Memory B cell (primary cell): ENCODE measurements at regions not wholly inside any gene's neighbourhood (a gene's known extent, or its start where the extent isn't known, plus 50 kb on each side); places are given as distances from the start of the nearest gene placed in this dataset.
"Not testable (repeated sequence)": the region's sequence is repeated elsewhere in the genome, so short reads cannot be mapped to it uniquely, and the experiment has no call there.

Source experiments
- ATAC-seq: fragments of 150-1000 bp; cut with Tn5 transposase; 2 replicates; pipeline ENCODE4 v1.10.0; 2021; ENCODE audit warnings: low read depth, mild to moderate bottlenecking, moderate library complexity
- DNase-seq, 2 donors: peaks; one replicate each; pipeline ENCODE4 v3.0.0; 2022; ENCODE audit warnings: low spot score in 2 of 2
- H3K27ac Mint-ChIP-seq: one replicate; pipeline ENCODE4 v1.8.0; 2022; ENCODE audit warnings: mild to moderate bottlenecking, moderate library complexity, mixed read lengths
- H3K27me3 Mint-ChIP-seq: one replicate; pipeline ENCODE4 v1.8.0; 2022; ENCODE audit warnings: mixed read lengths
- H3K36me3 Mint-ChIP-seq: one replicate; pipeline ENCODE4 v1.8.0; 2022; ENCODE audit warnings: mild to moderate bottlenecking, mixed read lengths
- H3K4me1 Mint-ChIP-seq: one replicate; pipeline ENCODE4 v1.8.0; 2022; ENCODE audit warnings: mixed read lengths
- H3K4me3 Mint-ChIP-seq: one replicate; pipeline ENCODE4 v1.8.0; 2022; ENCODE audit warnings: mild to moderate bottlenecking, moderate library complexity, mixed read lengths
- H3K9me3 Mint-ChIP-seq: one replicate; pipeline ENCODE4 v1.8.0; 2022; ENCODE audit warnings: mixed read lengths

GRCh38 chr2:39558906-39559305 lies 106.8 kb upstream of the TMEM178A start:
- Mint-ChIP-seq H3K4me3 (no peak overlapping the region), H3K4me1 (no peaks in the 10 kb centered on the region), H3K27ac (no peak overlapping the region), H3K27me3 (no peaks in the 10 kb centered on the region), H3K9me3 (peaks cover 13% of the 10 kb centered on the region), H3K36me3 (peaks cover 2% of the 10 kb centered on the region)
- no peak for ATAC-seq
- DNase-seq = no peak

GRCh38 chr2:39563572-39563971 lies 102.1 kb upstream of the TMEM178A start:
- Mint-ChIP-seq H3K4me3 (no peak overlapping the region), H3K36me3 (peaks cover 2% of the 10 kb centered on the region), H3K4me1 (no peaks in the 10 kb centered on the region), H3K27ac (no peak overlapping the region), H3K27me3 (no peaks in the 10 kb centered on the region), H3K9me3 (peaks cover 17% of the 10 kb centered on the region)
- DNase-seq (no peak), ATAC-seq (no peak)

DNA sequence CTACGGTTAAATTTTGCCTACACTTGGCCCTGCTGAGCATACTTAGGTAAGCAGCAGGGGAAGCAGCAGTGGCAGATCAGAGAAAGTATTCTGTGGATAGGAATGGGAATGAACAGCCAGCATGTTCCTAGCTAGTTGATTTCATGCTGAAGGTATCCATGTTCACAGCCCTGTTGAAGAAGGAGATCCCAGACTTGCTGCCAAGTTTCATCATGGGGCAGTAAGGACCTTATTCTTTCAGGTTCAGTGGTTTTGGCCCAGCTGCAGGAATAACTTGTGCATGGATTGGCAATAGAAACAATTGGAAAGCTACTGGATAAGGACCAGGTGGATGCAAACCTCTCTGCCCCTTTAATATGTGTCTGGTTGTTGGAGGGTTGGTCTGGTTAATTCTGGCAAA lies 98.2 kb upstream of the TMEM178A start:
- no peak for DNase-seq
- H3K4me1 Mint-ChIP-seq = no peaks in the 10 kb centered on the region

GRCh38 chr2:39568116-39568515 lies 97.6 kb upstream of the TMEM178A start:
- Mint-ChIP-seq H3K4me3 (no peak overlapping the region), H3K4me1 (no peaks in the 10 kb centered on the region), H3K27ac (no peak overlapping the region), H3K36me3 (no peaks in the 10 kb centered on the region), H3K9me3 (peaks cover 11% of the 10 kb centered on the region), H3K27me3 (no peaks in the 10 kb centered on the region)
- ATAC-seq = no peak
- no peak for DNase-seq

More for the DNA sequence above, 98.2 kb upstream of the TMEM178A start:
- H3K27me3 Mint-ChIP-seq = no peaks in the 10 kb centered on the region
- no peak overlapping the region for H3K27ac Mint-ChIP-seq
- peaks cover 2% of the 10 kb centered on the region for H3K36me3 Mint-ChIP-seq
- ATAC-seq = no peak
- no peak overlapping the region for H3K4me3 Mint-ChIP-seq
- H3K9me3 Mint-ChIP-seq = peaks cover 13% of the 10 kb centered on the region

- H3K4me3 Mint-ChIP-seq = no peak overlapping the region
- no peak for ATAC-seq
- H3K4me1 Mint-ChIP-seq = no peaks in the 10 kb centered on the region
- H3K27me3 Mint-ChIP-seq = no peaks in the 10 kb centered on the region
- no peak overlapping the region for H3K27ac Mint-ChIP-seq
- no peak for DNase-seq
- no peaks in the 10 kb centered on the region for H3K36me3 Mint-ChIP-seq
- H3K9me3 Mint-ChIP-seq = peaks cover 8% of the 10 kb centered on the region
Observed at GRCh38 chr2:39568561-39569006, 97.1 kb upstream of the TMEM178A start.

DNA sequence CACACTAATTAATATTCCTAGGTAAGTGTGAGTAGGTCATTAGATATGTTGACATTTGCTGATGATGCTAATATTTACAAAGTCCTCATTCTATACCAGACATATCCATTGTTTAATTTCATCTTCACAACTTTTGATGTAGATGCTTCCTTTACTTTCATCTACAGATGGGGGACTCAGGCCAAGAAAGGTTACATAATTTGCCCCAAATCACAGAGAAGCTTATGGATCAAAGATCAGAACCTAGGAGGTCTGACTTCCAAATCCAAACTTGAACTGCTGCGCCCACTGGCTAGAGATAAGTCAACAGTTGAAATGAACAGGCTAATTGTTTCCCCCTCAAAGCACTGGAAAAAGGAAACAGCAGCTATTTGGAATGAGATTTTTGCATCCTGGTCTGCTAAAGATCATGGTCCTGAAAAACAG lies 95.6 kb upstream of the TMEM178A start:
- Mint-ChIP-seq H3K9me3 (peaks cover 2% of the 10 kb centered on the region), H3K4me3 (no peak overlapping the region), H3K4me1 (no peaks in the 10 kb centered on the region), H3K27ac (no peak overlapping the region), H3K36me3 (no peaks in the 10 kb centered on the region), H3K27me3 (no peaks in the 10 kb centered on the region)
- DNase-seq (no peak), ATAC-seq (no peak)

DNA sequence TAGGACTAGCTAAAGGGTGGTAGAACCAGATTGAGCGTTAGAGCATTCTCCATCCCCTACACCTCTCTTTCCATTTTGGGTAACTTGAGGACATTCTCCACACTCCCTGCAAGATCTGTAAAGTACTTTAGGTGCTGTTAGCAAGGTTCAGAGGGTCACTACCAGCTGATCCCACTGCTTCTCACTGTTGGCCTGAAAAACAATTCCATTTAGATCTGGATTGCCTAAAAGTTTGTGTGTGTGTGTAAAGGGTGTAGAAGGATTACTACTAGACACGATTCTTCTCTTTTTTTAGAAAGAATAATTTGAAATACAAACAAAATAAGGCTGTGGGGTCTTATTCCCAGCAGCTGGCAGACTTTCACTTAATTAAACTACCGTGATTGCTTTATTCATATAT lies 95.1 kb upstream of the TMEM178A start:
- DNase-seq = no peak
- Mint-ChIP-seq H3K27ac (no peak overlapping the region), H3K27me3 (no peaks in the 10 kb centered on the region), H3K9me3 (peaks cover 2% of the 10 kb centered on the region), H3K4me3 (no peak overlapping the region), H3K36me3 (no peaks in the 10 kb centered on the region), H3K4me1 (no peaks in the 10 kb centered on the region)
- no peak for ATAC-seq

DNA sequence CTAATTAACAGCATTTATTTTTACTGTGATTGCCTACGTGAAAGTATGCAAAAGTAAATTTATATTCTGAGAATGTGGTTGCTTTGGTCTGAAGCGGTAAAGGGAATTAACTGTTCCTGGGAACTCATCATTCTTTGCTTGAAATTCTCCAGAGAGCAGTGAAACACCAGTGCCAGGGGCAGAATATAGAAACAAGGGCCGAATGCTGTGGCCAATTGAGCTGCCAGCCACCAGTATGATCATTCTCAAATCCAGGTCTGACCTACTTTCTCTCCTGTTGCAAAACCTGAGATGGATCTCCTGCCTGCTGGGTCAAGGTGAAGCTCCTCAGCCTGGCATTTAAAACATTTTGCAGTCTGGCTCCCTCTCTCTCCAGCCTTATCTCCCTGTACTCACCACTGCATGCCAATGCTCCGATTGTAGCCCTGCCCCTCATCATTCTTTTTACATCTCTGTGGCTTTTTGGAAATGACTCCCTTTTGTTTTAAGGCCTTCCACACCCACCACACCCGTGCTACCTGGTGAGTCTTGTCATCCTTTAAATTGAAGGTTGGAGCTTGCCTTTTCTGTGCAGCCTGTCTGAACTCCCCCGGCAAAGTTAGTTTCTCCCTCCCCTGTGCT lies 94.5 kb upstream of the TMEM178A start:
- Mint-ChIP-seq H3K4me1 (no peaks in the 10 kb centered on the region), H3K4me3 (no peak overlapping the region), H3K27ac (no peak overlapping the region), H3K27me3 (no peaks in the 10 kb centered on the region), H3K36me3 (no peaks in the 10 kb centered on the region), H3K9me3 (peaks cover 2% of the 10 kb centered on the region)
- DNase-seq (no peak), ATAC-seq (no peak)

DNA sequence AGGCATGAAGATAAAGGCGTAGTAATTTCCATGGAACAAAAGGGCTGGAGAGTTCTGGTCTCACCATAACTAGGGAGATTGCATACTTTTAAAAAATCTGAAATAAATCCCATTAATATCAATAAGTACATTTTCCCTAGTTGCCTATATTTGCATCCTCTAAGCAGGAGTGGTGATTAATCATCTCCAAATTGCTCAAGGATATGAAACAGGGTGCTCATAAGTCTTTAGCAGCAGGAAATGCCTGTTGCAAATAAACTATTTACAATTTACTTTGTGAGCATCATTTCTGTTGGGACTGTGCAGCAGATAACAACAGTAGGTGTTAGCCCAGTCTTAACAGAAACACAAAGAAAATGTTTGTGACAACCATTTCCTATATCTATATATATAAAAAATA lies 92.4 kb upstream of the TMEM178A start:
- Mint-ChIP-seq H3K4me3 (no peak overlapping the region), H3K27ac (no peak overlapping the region), H3K9me3 (peaks cover 5% of the 10 kb centered on the region), H3K27me3 (no peaks in the 10 kb centered on the region), H3K36me3 (no peaks in the 10 kb centered on the region), H3K4me1 (no peaks in the 10 kb centered on the region)
- ATAC-seq = no peak
- no peak for DNase-seq

DNA sequence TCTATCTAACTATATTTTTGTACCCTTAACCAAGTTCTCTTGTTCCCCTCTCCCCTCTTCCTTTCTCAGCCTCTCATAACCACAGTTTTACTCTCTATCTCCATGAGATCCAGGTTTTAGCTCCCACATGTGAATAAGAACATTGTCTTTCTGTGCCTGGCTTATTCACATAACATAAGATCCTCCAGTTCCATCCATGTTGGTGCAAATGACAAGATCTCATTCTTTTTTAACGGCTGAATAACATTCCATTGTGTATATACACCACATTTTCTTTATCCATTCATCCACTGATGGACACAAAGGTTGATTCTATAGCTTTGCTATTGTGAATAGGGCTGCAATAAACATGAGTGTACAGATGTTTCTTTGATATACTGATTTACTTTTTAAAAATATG lies 83.9 kb upstream of the TMEM178A start:
- H3K4me3 Mint-ChIP-seq = no peak overlapping the region
- H3K27me3 Mint-ChIP-seq = peaks cover 9% of the 10 kb centered on the region
- H3K9me3 Mint-ChIP-seq = peaks cover 7% of the 10 kb centered on the region
- H3K4me1 Mint-ChIP-seq = no peaks in the 10 kb centered on the region
- H3K27ac Mint-ChIP-seq = no peak overlapping the region
- DNase-seq (no peak), ATAC-seq (no peak)
- peaks cover 2% of the 10 kb centered on the region for H3K36me3 Mint-ChIP-seq

GRCh38 chr2:39583213-39583612 lies 82.5 kb upstream of the TMEM178A start:
- H3K27me3 Mint-ChIP-seq = peaks cover 9% of the 10 kb centered on the region
- ATAC-seq (no peak), DNase-seq (no peak)
- H3K27ac Mint-ChIP-seq = no peak overlapping the region
- peaks cover 2% of the 10 kb centered on the region for H3K36me3 Mint-ChIP-seq
- no peak overlapping the region for H3K4me3 Mint-ChIP-seq
- H3K4me1 Mint-ChIP-seq = no peaks in the 10 kb centered on the region
- H3K9me3 Mint-ChIP-seq = peaks cover 5% of the 10 kb centered on the region

DNA sequence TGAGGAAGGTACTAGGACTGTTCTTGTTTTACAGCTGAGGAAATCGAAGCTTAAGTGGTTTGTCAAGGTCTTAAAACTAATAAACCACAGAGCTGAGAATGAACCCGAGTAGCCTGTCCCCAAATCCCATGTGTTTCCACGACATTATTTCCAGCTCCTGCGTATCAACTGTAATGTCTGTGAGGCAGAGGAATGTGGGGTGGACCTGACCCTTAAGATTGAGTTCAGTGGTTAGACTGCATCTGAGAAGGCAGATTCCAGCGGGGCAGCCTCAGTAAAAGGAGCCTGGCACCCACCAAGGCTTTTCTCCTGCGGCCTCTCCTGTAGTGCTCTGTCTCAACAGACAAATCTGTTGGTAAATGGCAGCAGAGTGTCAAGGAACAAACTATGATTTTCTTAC lies 81.9 kb upstream of the TMEM178A start:
- Mint-ChIP-seq H3K9me3 (peaks cover 5% of the 10 kb centered on the region), H3K4me1 (no peaks in the 10 kb centered on the region), H3K36me3 (peaks cover 2% of the 10 kb centered on the region), H3K27me3 (peaks cover 9% of the 10 kb centered on the region), H3K4me3 (no peak overlapping the region), H3K27ac (no peak overlapping the region)
- DNase-seq (no peak), ATAC-seq (no peak)

DNA sequence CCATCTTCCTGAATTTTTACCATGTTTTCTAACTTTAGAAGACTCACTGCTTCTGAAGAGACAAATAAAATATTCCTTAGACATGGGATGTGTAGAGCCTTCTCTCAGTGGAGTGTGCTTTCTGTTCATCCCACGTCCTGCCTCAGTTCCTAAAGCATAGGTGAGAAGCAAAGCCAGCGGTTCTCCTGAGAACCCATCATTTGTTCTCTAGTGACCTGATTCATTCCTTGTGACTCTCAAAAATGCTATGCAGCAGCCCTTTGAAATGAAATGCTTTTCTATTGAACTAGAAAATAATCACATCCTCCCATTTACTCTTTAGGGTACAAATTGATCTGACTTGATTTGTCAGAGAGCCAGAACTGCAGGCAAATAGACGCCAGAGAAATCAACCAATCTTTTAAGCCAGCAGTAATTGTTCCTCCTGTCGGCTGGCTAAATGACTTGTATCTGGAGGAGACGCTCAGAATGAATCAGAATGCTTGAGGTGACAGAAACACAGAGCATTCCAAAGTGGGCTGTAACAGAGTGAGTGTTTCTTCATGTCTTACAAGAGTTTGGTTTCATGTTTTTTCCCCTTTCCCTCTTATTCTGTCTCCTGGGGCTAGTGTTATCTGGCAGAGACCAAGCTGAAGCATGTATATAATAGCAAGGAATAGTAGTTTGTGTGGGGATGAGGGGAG lies 81.3 kb upstream of the TMEM178A start:
- Mint-ChIP-seq H3K27me3 (peaks cover 9% of the 10 kb centered on the region), H3K27ac (no peak overlapping the region), H3K36me3 (peaks cover 2% of the 10 kb centered on the region), H3K4me1 (no peaks in the 10 kb centered on the region), H3K9me3 (peaks cover 5% of the 10 kb centered on the region), H3K4me3 (no peak overlapping the region)
- DNase-seq (no peak), ATAC-seq (no peak)

GRCh38 chr2:39585531-39585930 lies 80.2 kb upstream of the TMEM178A start:
- not testable (repeated sequence) for H3K27me3 Mint-ChIP-seq, H3K36me3 Mint-ChIP-seq, H3K9me3 Mint-ChIP-seq, ATAC-seq, H3K4me3 Mint-ChIP-seq, DNase-seq, H3K4me1 Mint-ChIP-seq, H3K27ac Mint-ChIP-seq

DNA sequence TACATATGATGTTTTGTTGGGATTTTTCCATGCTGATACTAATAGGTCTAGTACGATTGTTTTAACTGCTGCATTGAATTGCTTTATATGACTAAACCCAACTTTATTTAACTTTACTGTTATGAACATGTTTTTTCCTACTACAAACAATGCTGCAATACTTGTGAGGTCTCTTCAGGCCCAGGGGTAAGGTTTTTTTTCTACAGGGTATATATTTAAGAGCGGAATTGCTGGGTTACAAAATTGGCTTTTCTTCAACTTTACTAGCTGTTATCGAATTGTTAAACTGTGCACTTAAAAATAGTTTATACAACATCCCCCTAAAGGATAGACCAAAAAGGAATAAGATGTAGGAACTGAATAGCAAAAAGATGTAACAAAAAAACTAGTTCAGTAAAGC lies 78.5 kb upstream of the TMEM178A start:
- Mint-ChIP-seq H3K36me3 (peaks cover 2% of the 10 kb centered on the region), H3K4me1 (no peaks in the 10 kb centered on the region), H3K4me3 (no peak overlapping the region), H3K27me3 (peaks cover 11% of the 10 kb centered on the region), H3K9me3 (peaks cover 1% of the 10 kb centered on the region), H3K27ac (no peak overlapping the region)
- no peak for DNase-seq
- no peak for ATAC-seq
